Adrenal gland (tissue), 5 donors: ENCODE measurements at regions not wholly inside any gene's neighbourhood (a gene's known extent, or its start where the extent isn't known, plus 50 kb on each side); places are given as distances from the start of the nearest gene placed in this dataset.

ENCODE experiments used
- CTCF ChIP-seq, 6 experiments: fragments of 450-650 bp in 4 of 6; fragments of 200-600 bp in 2 of 6; sonication (generic) in 1 of 6; IDR thresholded peaks; 1 replicate in 5 of 6; 2 replicates in 1 of 6; pipeline versions ENCODE4 v1.5.1 to v1.8.0; 2016 to 2021; ENCODE audit warnings: antibody characterized with exemption in 6 of 6, mild to moderate bottlenecking in 2 of 6, moderate library complexity in 1 of 6
- POLR2A ChIP-seq, 2 donors: fragments of 450-650 bp; IDR thresholded peaks; one replicate each; pipeline ENCODE4 v1.6.1; 2017; ENCODE audit warnings: antibody characterized with exemption in 2 of 2, mild to moderate bottlenecking in 2 of 2, moderate library complexity in 1 of 2
- donor health status: DM: no; HTN: no; CAD: no.

GRCh38 chr9:105842023-105842644, 147.8 kb downstream of the TMEM38B start:
- TF ChIP-seq CTCF (IDR thresholded peaks at IDR 0.05) (peak; percentile 61 to 74 (median 67)), POLR2A (IDR thresholded peaks at IDR 0.05) (no peak)
